ENCODE measurements at regions not wholly inside any gene's neighbourhood (a gene's known extent, or its start where the extent isn't known, plus 50 kb on each side); places are given as distances from the start of the nearest gene placed in this dataset.

DNA sequence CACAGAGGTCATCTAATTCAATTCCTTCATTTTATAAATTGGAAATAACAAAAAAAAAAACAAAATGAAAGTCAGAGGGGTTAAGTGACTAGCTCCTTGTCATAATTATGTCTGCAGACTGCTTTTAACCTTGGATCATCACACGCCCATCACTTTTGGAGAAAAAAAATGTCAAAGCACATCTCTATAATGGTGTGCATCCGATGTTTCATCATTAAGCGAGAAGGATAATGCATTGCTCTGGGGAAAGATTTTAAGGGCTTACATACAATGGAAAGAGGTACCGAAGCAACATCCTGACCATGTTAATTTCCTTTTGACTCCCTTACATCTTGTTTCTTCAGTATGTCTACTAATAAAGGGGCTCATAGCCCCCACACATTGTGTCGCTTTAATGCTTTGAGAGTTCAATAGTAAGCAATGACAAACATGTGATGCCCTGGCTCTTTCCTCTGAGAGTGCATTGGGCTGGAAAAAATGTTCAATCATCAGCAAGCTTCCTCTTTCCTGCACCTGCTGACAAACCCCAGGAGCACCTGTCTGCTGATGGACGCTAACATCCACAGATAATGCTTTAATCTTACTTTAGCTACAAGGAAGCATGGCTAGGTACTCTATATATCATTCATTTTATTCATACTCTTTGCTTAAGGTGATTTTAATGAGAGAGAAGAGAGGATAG lies 242.2 kb downstream of the SMARCA2 start:
- no peaks in the 10 kb centered on the region for H3K36me3 Mint-ChIP-seq (ENCODE audit: low read depth)

DNA sequence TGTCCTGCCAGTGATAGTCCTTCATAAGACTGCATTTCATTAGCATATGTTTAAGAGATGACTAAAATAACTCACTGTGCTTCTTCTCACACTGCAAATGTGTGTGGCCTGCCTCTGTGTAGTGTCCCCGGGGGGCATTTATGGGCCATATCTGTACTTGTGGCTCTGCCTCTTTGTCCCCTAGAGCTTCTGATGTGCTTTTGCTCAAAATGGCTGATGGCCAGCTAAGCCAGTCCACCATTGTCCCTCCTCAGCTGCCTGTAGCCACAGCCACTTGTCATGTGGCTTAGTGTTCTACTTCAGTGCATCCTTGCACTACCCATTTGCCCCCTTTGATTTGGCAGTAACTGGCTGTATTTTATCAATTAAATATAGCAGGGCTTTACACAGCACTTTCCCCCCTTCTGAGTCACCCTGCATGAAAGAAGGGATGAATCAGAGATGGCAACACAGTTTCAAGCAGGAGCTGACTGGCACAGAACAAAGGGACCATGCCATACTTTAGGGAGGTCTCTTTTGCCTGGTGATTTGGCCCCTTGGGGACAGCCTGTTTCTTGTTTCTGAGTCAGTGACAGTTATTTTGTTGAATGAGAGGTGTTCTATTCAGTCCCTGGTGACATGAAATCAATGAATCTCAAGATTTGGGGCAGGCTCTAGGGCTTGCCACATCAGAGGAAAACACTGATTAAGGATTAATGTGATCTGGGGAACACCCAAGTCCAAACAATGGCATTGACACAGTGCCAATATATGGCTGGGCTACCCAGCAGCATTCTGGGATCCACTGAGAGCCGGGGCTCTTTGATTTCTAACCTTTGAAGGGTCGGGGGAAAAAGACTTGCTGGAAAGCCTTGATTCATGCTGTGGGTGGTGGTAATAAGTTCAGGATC lies 245.5 kb downstream of the SMARCA2 start:
- Mint-ChIP-seq H3K27ac (ENCODE audit: unreplicated experiment) (no peak overlapping the region), H3K36me3 (ENCODE audit: low read depth) (no peaks in the 10 kb centered on the region)

More for the DNA sequence above, 242.2 kb downstream of the SMARCA2 start:
- no peak overlapping the region for H3K4me3 Mint-ChIP-seq (ENCODE audit: unreplicated experiment)
- H3K9me3 Mint-ChIP-seq (ENCODE audit: low read depth) = no peaks in the 10 kb centered on the region
- H3K4me1 Mint-ChIP-seq (ENCODE audit: low read depth) = peaks cover 16% of the 10 kb centered on the region
- no peak overlapping the region for H3K27ac Mint-ChIP-seq (ENCODE audit: unreplicated experiment)
- H3K27me3 Mint-ChIP-seq (ENCODE audit: low read depth) = no peaks in the 10 kb centered on the region
- no peak for TF ChIP-seq CTCF (IDR thresholded peaks at IDR 0.05)
- no peak for DNase-seq (ENCODE audit: low spot score)

DNA sequence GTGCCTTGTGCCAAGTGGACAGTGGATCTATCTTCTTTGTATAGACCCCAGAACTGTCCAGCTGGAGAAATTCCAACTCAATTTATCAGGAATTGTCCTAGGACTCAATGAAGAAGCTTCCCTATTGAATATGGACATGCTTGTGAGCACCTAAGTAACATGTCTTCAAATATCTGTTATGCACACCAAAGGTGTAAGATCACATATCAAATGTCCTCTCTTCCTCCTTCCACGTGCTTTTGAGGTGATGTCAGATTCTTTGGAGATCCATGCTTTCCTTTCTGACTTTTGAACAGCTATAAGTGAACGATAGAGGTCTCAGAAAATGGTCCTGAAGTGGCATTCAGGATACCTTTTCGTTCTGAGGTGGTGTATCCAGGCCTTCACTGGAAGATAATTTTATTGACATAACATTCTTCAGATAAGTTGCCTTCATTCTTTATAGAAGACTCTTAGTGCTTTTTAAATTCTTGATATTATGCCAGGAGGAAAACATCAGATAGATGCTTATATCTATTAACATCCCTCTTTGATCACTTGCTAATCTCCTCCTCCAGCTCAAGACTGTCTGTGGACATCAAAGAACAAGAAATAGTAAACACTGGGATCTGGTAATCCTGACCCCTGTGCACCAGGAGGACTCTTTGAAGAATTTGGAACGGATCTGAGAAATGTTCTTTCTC lies 246.4 kb downstream of the SMARCA2 start:
- Mint-ChIP-seq H3K4me3 (ENCODE audit: unreplicated experiment) (no peak overlapping the region), H3K4me1 (ENCODE audit: low read depth) (peaks cover 21% of the 10 kb centered on the region), H3K9me3 (ENCODE audit: low read depth) (no peaks in the 10 kb centered on the region), H3K27ac (ENCODE audit: unreplicated experiment) (no peak overlapping the region), H3K36me3 (ENCODE audit: low read depth) (no peaks in the 10 kb centered on the region), H3K27me3 (ENCODE audit: low read depth) (no peaks in the 10 kb centered on the region)
- no peak for DNase-seq (ENCODE audit: low spot score)
- no peak for TF ChIP-seq CTCF (IDR thresholded peaks at IDR 0.05)

More for the DNA sequence above, 245.5 kb downstream of the SMARCA2 start:
- peaks cover 21% of the 10 kb centered on the region for H3K4me1 Mint-ChIP-seq (ENCODE audit: low read depth)
- no peak overlapping the region for H3K4me3 Mint-ChIP-seq (ENCODE audit: unreplicated experiment)
- TF ChIP-seq CTCF (IDR thresholded peaks at IDR 0.05) = no peak
- H3K9me3 Mint-ChIP-seq (ENCODE audit: low read depth) = no peaks in the 10 kb centered on the region
- no peaks in the 10 kb centered on the region for H3K27me3 Mint-ChIP-seq (ENCODE audit: low read depth)
- no peak for DNase-seq (ENCODE audit: low spot score)

DNA sequence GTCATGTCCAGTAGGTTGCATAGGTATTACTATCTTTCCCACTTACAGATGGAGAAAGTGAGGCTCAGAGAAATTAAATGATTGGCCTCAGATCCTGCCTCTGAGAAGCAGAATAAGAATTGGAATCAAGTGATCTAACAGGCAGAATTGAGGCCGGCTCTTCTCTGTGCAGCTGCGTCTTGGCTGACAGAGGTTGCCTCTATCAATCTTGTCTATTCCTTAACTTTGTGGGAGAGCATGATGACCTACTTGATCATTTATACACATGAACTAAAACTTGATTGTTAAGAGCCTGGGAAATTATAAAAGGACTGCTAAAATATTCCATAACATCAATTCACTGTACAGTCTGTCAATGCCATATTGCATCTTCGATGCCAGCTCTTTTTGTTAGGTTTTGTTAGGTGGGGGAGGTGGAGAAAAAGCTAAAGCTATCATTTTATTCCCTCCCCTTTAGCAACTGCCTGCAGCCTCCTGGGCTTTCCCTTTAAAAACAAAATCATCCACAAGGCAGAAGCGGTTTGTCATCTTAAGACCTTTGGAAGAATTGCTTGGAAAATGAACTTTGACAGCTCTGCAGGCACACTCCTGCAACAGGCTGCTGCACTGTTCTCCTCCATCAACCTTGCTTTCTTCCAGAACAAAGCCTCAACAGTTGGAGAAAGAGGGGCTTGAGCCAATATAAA lies 247.4 kb downstream of the SMARCA2 start:
- no peaks in the 10 kb centered on the region for H3K36me3 Mint-ChIP-seq (ENCODE audit: low read depth)
- H3K4me3 Mint-ChIP-seq (ENCODE audit: unreplicated experiment) = no peak overlapping the region
- H3K4me1 Mint-ChIP-seq (ENCODE audit: low read depth) = peaks cover 25% of the 10 kb centered on the region
- no peaks in the 10 kb centered on the region for H3K27me3 Mint-ChIP-seq (ENCODE audit: low read depth)
- H3K27ac Mint-ChIP-seq (ENCODE audit: unreplicated experiment) = no peak overlapping the region
- no peaks in the 10 kb centered on the region for H3K9me3 Mint-ChIP-seq (ENCODE audit: low read depth)
- TF ChIP-seq CTCF (IDR thresholded peaks at IDR 0.05) = no peak
- no peak for DNase-seq (ENCODE audit: low spot score)

DNA sequence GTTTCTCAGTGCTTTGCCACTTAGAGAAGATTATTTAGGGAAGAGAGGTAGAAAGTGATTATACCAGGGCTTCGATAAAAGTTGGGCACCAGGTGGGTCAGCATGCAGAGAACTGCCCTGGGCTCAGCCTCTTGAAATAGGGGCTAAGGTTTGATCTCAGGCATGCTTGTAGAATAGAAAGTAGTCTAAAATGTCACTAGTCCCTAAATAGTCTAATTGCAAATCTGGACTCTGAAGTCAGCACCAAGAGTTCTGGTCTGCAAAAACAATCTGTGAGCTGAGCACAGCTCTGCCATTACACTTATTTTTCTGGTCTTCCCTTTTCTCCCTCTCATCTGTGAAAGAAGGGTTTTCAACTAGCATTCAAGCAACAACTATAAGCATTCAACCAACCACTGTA lies 248.0 kb downstream of the SMARCA2 start:
- no peak for DNase-seq (ENCODE audit: low spot score)
- Mint-ChIP-seq H3K4me3 (ENCODE audit: unreplicated experiment) (no peak overlapping the region), H3K9me3 (ENCODE audit: low read depth) (no peaks in the 10 kb centered on the region), H3K27me3 (ENCODE audit: low read depth) (no peaks in the 10 kb centered on the region), H3K27ac (ENCODE audit: unreplicated experiment) (no peak overlapping the region), H3K4me1 (ENCODE audit: low read depth) (peaks cover 25% of the 10 kb centered on the region), H3K36me3 (ENCODE audit: low read depth) (no peaks in the 10 kb centered on the region)
- TF ChIP-seq CTCF (IDR thresholded peaks at IDR 0.05) = no peak

All from chondrocyte (in vitro differentiated cells).